HG02885 (cell line): ENCODE measurements at regions not wholly inside any gene's neighbourhood (a gene's known extent, or its start where the extent isn't known, plus 50 kb on each side); places are given as distances from the start of the nearest gene placed in this dataset.
"Not testable (repeated sequence)": the region's sequence is repeated elsewhere in the genome, so short reads cannot be mapped to it uniquely, and the experiment has no call there.

Experiments
- ATAC-seq: cut with Tn5 transposase; IDR thresholded peaks from one replicate; pipeline ENCODE4 v1.9.1; 2021; ENCODE audit warnings: mild to moderate bottlenecking; ENCODE audit not compliant: unreplicated experiment, poor library complexity

GRCh38 chr1:201718346-201719202 lies 110.4 kb upstream of the IPO9 start:
- no peak for ATAC-seq

GRCh38 chr1:201719812-201720521 lies 109.0 kb upstream of the IPO9 start:
- no peak for ATAC-seq

GRCh38 chr1:201720522-201720844 lies 108.5 kb upstream of the IPO9 start:
- no peak for ATAC-seq

- ATAC-seq, result no peak
Measured at GRCh38 chr1:201721082-201722049, 107.6 kb upstream of the IPO9 start.

GRCh38 chr1:201724039-201724765 lies 104.8 kb upstream of the IPO9 start:
- ATAC-seq, result no peak

- no peak for ATAC-seq
Measured at GRCh38 chr1:201724766-201725118, 104.2 kb upstream of the IPO9 start.

- no peak for ATAC-seq
Measured at GRCh38 chr1:201726700-201727099, 102.3 kb upstream of the IPO9 start.

- no peak for ATAC-seq
Measured at GRCh38 chr1:201728731-201729130, 100.2 kb upstream of the IPO9 start.

- no peak for ATAC-seq
Measured at GRCh38 chr1:201729973-201730608, 98.9 kb upstream of the IPO9 start.

GRCh38 chr1:201730611-201731010 lies 98.3 kb upstream of the IPO9 start:
- no peak for ATAC-seq

GRCh38 chr1:201731142-201731541 lies 97.8 kb upstream of the IPO9 start:
- no peak for ATAC-seq

GRCh38 chr1:201731592-201731991 lies 97.4 kb upstream of the IPO9 start:
- ATAC-seq, result no peak

GRCh38 chr1:201732351-201732750 lies 96.6 kb upstream of the IPO9 start:
- no peak for ATAC-seq

- ATAC-seq, result not testable (repeated sequence)
Measured at GRCh38 chr1:201734221-201734620, 94.7 kb upstream of the IPO9 start.

GRCh38 chr1:201734786-201735185 lies 94.2 kb upstream of the IPO9 start:
- ATAC-seq, result no peak

GRCh38 chr1:201736707-201737320 lies 92.1 kb upstream of the IPO9 start:
- ATAC-seq, result no peak

- ATAC-seq, result no peak
Measured at GRCh38 chr1:201737352-201738060, 91.5 kb upstream of the IPO9 start.

GRCh38 chr1:201739080-201739479 lies 89.9 kb upstream of the IPO9 start:
- ATAC-seq, result no peak
